HFF-Myc (cell line): ENCODE measurements at regions not wholly inside any gene's neighbourhood (a gene's known extent, or its start where the extent isn't known, plus 50 kb on each side); places are given as distances from the start of the nearest gene placed in this dataset.

Experiments used
- DNase-seq: peaks from one replicate; pipeline ENCODE4 v3.0.0-alpha.2; 2011; ENCODE audit warnings: low read depth; ENCODE audit errors: extremely low read depth
- H3K4me3 ChIP-seq: replicated peaks from 2 replicates; pipeline ENCODE4 v1.5.1; 2011; ENCODE audit warnings: low read depth, mild to moderate bottlenecking, control low read depth, low read length
- TF ChIP-seq, protein P1 (sequence below): IDR thresholded peaks from 2 replicates; pipeline ENCODE4 v1.5.1; 2012; ENCODE audit warnings: mild to moderate bottlenecking, low read depth, low read length, control low read depth; ENCODE audit errors: missing control alignments

- TF ChIP-seq, protein P1, sequence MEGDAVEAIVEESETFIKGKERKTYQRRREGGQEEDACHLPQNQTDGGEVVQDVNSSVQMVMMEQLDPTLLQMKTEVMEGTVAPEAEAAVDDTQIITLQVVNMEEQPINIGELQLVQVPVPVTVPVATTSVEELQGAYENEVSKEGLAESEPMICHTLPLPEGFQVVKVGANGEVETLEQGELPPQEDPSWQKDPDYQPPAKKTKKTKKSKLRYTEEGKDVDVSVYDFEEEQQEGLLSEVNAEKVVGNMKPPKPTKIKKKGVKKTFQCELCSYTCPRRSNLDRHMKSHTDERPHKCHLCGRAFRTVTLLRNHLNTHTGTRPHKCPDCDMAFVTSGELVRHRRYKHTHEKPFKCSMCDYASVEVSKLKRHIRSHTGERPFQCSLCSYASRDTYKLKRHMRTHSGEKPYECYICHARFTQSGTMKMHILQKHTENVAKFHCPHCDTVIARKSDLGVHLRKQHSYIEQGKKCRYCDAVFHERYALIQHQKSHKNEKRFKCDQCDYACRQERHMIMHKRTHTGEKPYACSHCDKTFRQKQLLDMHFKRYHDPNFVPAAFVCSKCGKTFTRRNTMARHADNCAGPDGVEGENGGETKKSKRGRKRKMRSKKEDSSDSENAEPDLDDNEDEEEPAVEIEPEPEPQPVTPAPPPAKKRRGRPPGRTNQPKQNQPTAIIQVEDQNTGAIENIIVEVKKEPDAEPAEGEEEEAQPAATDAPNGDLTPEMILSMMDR, result no peak
- no peak overlapping the region for H3K4me3 ChIP-seq
- DNase-seq, result no peak
These were observed 103.7 kb downstream of the IRS2 start for GRCh38 chr13:109682534-109683244.

GRCh38 chr13:109680930-109681329 is 105.5 kb downstream of the IRS2 start:
- no peak for DNase-seq
- TF ChIP-seq, protein P1, result no peak
- H3K4me3 ChIP-seq, result no peak overlapping the region

DNA sequence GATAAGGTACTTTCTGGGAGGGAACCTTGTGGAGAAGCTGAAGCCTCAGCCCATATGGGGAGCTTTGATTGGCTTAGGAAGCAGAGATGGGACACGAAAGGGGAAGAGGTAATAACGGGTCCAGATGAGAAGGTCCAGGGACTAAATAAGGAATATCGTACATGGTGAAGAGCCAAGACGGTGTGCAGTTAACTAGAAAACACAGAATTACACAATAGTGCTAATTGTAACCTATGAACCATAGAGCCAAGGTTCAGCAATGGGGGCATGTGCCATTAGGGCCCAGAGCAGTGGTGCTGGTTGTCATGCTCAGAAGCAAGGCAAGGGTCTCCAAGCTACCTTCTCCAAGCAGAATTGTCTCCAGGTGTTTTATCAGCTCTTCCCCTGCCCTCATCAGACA is 106.1 kb downstream of the IRS2 start:
- no peak for DNase-seq
- TF ChIP-seq, protein P1, result no peak
- no peak overlapping the region for H3K4me3 ChIP-seq

- no peak overlapping the region for H3K4me3 ChIP-seq
- TF ChIP-seq, protein P1, result no peak
- DNase-seq, result no peak
These were observed 107.9 kb downstream of the IRS2 start for GRCh38 chr13:109678459-109678858.

GRCh38 chr13:109677206-109677605 is 109.2 kb downstream of the IRS2 start:
- DNase-seq, result no peak
- no peak overlapping the region for H3K4me3 ChIP-seq
- TF ChIP-seq, protein P1, result no peak

DNA sequence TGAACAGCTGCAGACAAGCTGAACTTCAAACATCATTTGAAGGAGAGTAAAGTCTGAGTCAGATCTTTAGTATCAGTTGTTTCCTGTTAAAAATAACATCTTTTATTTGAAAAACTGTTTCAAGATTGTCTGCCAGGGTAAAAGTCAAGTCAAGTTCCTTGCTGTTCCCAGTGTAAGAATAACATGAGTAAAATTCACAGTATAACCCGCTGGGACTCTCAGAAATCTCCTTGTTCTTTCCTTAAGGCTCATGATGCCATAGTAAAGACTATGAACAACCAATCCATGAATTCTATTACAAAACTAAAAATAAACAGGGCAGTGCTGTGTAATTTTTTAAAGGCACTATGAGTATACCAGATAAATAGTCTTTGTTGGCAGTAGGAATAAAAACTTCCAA is 112.9 kb downstream of the IRS2 start:
- DNase-seq, result no peak
- TF ChIP-seq, protein P1, result no peak
- H3K4me3 ChIP-seq, result no peak overlapping the region

DNA sequence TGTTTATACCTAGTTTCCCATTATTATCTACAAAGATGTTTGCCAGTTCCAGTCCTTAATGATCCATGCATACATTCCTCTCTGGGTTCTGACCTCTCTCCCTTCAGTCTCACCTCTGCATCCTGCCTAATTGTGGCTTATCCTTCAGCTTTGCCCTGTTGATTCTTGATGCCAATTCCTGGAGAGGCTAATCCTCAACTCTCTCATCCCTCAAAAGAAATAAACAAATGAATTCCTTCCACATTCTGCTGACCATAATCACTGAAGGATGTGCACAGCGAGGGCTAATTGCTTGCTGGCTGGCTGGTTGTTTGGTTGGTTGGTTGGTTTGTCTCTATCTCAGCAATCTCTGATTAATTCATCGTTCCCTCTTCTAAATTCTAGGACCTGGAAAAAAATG is 113.8 kb downstream of the IRS2 start:
- TF ChIP-seq, protein P1, result no peak
- no peak overlapping the region for H3K4me3 ChIP-seq
- DNase-seq, result no peak
